Choroid plexus epithelial cell (primary cell): ENCODE measurements at regions not wholly inside any gene's neighbourhood (a gene's known extent, or its start where the extent isn't known, plus 50 kb on each side); places are given as distances from the start of the nearest gene placed in this dataset.
"Not testable (repeated sequence)": the region's sequence is repeated elsewhere in the genome, so short reads cannot be mapped to it uniquely, and the experiment has no call there.

ENCODE experiments used
- DNase-seq: peaks from one replicate; pipeline ENCODE4 v3.0.0-alpha.2; 2010; ENCODE audit warnings: low read depth
- H3K4me3 ChIP-seq: 2 replicates; pipeline ENCODE4 v1.5.1; 2011; ENCODE audit warnings: low read depth, mild to moderate bottlenecking, control low read depth, low read length, moderate library complexity
- TF ChIP-seq, protein P1 (sequence below): conservative IDR thresholded peaks from 2 replicates; pipeline ENCODE4 v1.5.1; 2011; ENCODE audit warnings: low read depth, mild to moderate bottlenecking, control low read depth, inconsistent platforms, low read length, moderate library complexity

GRCh38 chr6:137305691-137306090, 86.5 kb upstream of the IFNGR1 start:
- DNase-seq: no peak
- TF ChIP-seq, protein P1, sequence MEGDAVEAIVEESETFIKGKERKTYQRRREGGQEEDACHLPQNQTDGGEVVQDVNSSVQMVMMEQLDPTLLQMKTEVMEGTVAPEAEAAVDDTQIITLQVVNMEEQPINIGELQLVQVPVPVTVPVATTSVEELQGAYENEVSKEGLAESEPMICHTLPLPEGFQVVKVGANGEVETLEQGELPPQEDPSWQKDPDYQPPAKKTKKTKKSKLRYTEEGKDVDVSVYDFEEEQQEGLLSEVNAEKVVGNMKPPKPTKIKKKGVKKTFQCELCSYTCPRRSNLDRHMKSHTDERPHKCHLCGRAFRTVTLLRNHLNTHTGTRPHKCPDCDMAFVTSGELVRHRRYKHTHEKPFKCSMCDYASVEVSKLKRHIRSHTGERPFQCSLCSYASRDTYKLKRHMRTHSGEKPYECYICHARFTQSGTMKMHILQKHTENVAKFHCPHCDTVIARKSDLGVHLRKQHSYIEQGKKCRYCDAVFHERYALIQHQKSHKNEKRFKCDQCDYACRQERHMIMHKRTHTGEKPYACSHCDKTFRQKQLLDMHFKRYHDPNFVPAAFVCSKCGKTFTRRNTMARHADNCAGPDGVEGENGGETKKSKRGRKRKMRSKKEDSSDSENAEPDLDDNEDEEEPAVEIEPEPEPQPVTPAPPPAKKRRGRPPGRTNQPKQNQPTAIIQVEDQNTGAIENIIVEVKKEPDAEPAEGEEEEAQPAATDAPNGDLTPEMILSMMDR: no peak
- no peak overlapping the region for H3K4me3 ChIP-seq

DNA sequence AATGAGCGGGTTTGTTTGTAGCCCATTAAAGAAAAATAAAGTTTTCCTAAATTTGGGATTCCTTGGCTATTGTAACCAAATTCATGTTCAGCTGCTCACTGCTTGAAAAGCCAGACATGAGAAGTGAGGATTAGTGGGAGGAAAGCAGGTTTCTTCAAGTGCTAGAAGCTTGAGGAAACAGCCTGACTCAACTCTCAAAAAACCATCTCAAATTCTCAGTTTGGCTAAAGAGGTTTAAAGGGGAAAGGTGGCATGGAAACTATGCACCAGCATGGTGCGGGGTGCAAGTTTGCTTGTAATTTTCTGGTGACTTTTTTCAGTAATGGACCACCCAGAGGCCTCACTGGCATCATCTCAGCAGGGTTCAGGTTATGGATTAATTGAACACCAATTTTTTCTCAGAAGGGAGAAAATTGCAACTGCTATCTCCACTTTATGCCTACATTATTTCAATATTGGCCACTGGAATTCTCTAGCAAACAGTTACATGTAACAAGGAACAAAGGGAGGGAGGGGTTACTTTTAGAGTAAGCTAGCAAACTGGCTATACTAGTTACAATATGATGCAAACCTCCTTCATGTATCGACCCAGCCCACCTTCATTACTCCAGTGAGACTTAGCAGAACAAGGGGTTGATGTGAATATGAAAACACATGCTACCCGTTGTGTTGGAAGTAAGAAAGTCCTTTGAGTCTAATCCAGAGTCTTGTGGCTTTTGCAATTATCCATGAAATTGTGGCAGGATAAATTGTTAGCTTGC, 85.0 kb upstream of the IFNGR1 start:
- H3K4me3 ChIP-seq: no peak overlapping the region
- TF ChIP-seq, protein P1: no peak
- no peak for DNase-seq

- H3K4me3 ChIP-seq: no peak overlapping the region
- TF ChIP-seq, protein P1: no peak
- peak; percentile 20 for DNase-seq
These were observed 84.3 kb upstream of the IFNGR1 start for GRCh38 chr6:137303441-137303840.

DNA sequence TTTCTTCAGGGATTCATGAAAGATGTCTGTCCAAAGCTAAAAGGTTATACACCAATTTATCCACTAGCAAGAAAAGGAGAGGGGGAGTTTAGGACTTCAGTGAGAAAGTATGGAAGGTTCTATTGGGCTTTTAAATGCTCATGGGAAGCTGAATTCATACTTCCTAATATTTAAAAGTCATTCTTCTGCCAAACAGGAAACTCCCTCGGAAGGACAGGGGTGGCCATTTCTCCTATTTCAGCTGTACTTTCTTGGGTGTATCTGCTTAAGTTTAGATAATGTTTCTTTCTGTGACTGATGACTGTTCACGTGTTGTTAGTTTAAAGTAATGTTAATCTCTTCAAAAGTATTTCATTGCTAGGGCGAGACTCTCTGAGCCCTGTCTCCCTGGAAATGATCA, 80.5 kb upstream of the IFNGR1 start:
- no peak overlapping the region for H3K4me3 ChIP-seq
- TF ChIP-seq, protein P1: no peak
- no peak for DNase-seq

- peak; percentile 75 for DNase-seq
- H3K4me3 ChIP-seq: no peak overlapping the region
These were observed 78.7 kb upstream of the IFNGR1 start for GRCh38 chr6:137297887-137298286.

DNA sequence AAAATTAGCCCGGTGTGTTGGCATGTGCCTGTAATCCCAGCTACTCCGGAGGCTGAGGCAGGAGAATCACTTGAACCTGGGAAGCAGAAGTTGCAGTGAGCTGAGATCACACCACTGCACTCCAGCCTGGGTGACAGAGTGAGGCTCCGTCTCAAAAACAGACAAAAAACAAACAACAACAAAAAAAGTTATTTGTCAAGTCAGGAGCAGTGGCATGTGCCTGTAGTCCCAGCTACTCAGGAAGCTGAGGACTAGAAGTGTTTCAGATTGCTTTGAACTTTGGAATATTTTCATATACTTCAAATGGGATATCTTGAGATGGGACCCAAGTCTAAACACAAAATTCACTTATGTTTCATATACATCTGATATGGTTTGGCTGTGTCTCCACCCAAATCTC, 73.1 kb upstream of the IFNGR1 start:
- H3K4me3 ChIP-seq, DNase-seq: not testable (repeated sequence)

More at GRCh38 chr6:137297887-137298286, 78.7 kb upstream of the IFNGR1 start:
- TF ChIP-seq, protein P1: no peak

DNA sequence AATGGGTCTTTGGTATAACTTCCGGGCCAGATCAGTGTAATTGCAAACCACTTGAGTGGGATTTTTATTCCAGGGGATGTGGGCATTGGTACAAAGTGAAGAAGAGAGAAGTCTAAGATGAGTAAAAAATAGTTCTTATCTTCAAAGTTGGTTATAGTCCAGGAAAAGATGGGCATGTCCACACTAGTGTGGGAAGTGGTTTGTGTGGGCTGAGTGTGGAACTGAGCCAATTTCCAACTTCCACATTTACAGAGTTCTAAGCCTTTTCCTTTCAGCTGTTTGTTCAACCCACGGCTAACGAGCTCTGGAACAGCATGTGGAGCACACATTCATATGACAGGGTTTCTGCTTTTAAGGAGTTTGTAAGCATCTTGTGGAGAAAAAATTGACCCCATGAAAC, 72.3 kb upstream of the IFNGR1 start:
- TF ChIP-seq, protein P1: no peak
- DNase-seq: peak; percentile 83
- H3K4me3 ChIP-seq: no peak overlapping the region
